Heart left ventricle (tissue), 16 donors: ENCODE measurements at regions not wholly inside any gene's neighbourhood (a gene's known extent, or its start where the extent isn't known, plus 50 kb on each side); places are given as distances from the start of the nearest gene placed in this dataset.

Experiments used
- ATAC-seq, 4 donors: fragments of 200-7000 bp; cut with Tn5 transposase; one replicate each; pipeline ENCODE4 v1.9.1; 2020 to 2022; ENCODE audit warnings: moderate library complexity in 4 of 4, mild to moderate bottlenecking in 3 of 4, moderate number of reproducible peaks in 1 of 4
- DNase-seq, 5 donors: peaks; one replicate each; pipeline ENCODE4 v3.0.0-alpha.2; 2020
- H3K27ac ChIP-seq, 12 donors: fragments of 200-600 bp; sonication (generic) in 4 of 12; one replicate each; pipeline versions ENCODE4 v1.5.0 to v1.8.0; 2016 to 2022; ENCODE audit warnings: mild to moderate bottlenecking in 2 of 12
- H3K27me3 ChIP-seq, 9 donors: fragments of 200-600 bp; sonication (generic) in 2 of 9; one replicate each; pipeline versions ENCODE4 v1.5.1 to v1.8.0; 2016 to 2022; ENCODE audit warnings: mild to moderate bottlenecking in 3 of 9
- H3K36me3 ChIP-seq, 9 donors: fragments of 200-600 bp; sonication (generic) in 2 of 9; one replicate each; pipeline versions ENCODE4 v1.5.0 to v1.8.0; 2018 to 2022; ENCODE audit warnings: mild to moderate bottlenecking in 2 of 9
- H3K4me1 ChIP-seq, 12 donors: fragments of 200-600 bp; sonication (generic) in 4 of 12; one replicate each; pipeline versions ENCODE4 v1.5.0 to v1.8.0; 2016 to 2022; ENCODE audit warnings: mild to moderate bottlenecking in 3 of 12
- H3K4me3 ChIP-seq, 12 donors: fragments of 200-600 bp; sonication (generic) in 4 of 12; one replicate each; pipeline versions ENCODE4 v1.5.0 to v1.8.0; 2017 to 2022; ENCODE audit warnings: mild to moderate bottlenecking in 9 of 12, moderate library complexity in 4 of 12
- H3K9me3 ChIP-seq, 12 donors: fragments of 200-600 bp; sonication (generic) in 4 of 12; one replicate each; pipeline versions ENCODE4 v1.5.0 to v1.8.0; 2016 to 2022; ENCODE audit warnings: mild to moderate bottlenecking in 1 of 12
- CTCF ChIP-seq, 12 donors: fragments of 200-600 bp; sonication (generic) in 4 of 12; IDR thresholded peaks; one replicate each; pipeline versions ENCODE4 v1.5.0 to v1.8.0; 2018 to 2022; ENCODE audit warnings: antibody characterized with exemption in 12 of 12, mild to moderate bottlenecking in 5 of 12
- POLR2A ChIP-seq, 2 donors: fragments of 450-650 bp; IDR thresholded peaks; one replicate each; pipeline ENCODE4 v1.6.1; 2017; ENCODE audit warnings: antibody characterized with exemption in 2 of 2, mild to moderate bottlenecking in 2 of 2, moderate library complexity in 2 of 2
- WGBS, 4 donors: extraction: QIAGEN DNeasy Blood & Tissue Kit in 2 of 4; methylation state at CpG; one replicate each; pipeline versions ENCODE4 v1.1.5 to v1.1.7; 2013 to 2018; 5-methylcytosine and 5-hydroxymethylcytosine counted together
- intact Hi-C, 10 donors: fragments of 100-400 bp; cut with DNase I; formaldehyde crosslinking; loops; one replicate each; pipeline versions ENCODE4 v1.11.1 to v1.14.2; 2022
- donor health status: ischemic (EF 13 %, LVEDD 7.1; RV severe dilation, severe dysfunction).
- donor health status: healthy with polysubstance abuse.
- donor health status: DM: no; HTN: yes; CAD: no.
- donor health status: DM: no; HTN: no; CAD: no.
- donor health status: ischemic (EF 25% LVEDD 6.9; RV normal size, moderate dysfunction).
- donor health status: ischemic (EF 25% LVEDD 5.7; RV mildly dilated, moderate dysfunction).
- donor health status: healthy.
- donor health status: DM: yes; HTN: yes; CAD: no.
- donor health status: ischemic (EF 35%, LVEDD 5.7; RV mildly dilated, moderate dysfunction).
- donor health status: nonischemic (EF 11% LVEDD 7.7; RV severe dilation, severe dysfunction).
- donor health status: DM: yes; HTN: yes; CAD: no.
- donor health status: PGD.
- donor health status: ischemic (EF 29% LVEDD 5.4; RV normal size, mild dysfunction).
- donor health status: nonischemic (EF 23%, LVEDD 6.1; RV moderate dilation, normal function).

- Histone ChIP-seq H3K4me1 (no peaks in the 10 kb centered on the region), H3K9me3 (peaks cover 0 to 8% (median 0%) of the 10 kb centered on the region in 12 donors), H3K27me3 (no peaks in the 10 kb centered on the region), H3K27ac (no peak overlapping the region), H3K4me3 (no peak overlapping the region), H3K36me3 (no peaks in the 10 kb centered on the region)
- intact Hi-C loops: no loop called here
- ATAC-seq (no peak), DNase-seq (no peak)
- TF ChIP-seq POLR2A (IDR thresholded peaks at IDR 0.05) (no peak), CTCF (IDR thresholded peaks at IDR 0.05) (no peak)
These were observed 73.7 kb upstream of the H2AZ1 start for GRCh38 chr4:100023800-100024199.

DNA sequence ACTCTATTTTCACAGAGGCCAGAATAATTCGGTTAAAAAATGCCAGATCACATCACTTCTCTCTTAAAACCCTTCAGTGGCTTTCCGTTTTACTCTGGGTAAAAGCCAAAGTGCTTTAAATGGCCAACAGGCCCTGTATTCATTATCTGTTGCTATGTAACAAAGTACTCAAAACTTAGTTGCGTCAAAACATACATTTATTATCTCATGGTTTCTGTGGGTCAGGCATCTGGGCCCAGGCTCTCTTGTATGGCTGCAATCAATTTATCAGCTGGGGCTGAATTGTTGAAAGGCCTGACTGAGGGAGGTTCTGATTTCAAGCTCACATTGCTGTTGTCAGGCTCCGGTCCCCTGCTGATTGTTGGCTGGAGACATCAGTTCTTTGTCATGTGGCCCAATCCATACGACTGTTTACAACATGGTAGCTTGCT, 72.7 kb upstream of the H2AZ1 start:
- 18 to 24% (median 22%) methylated on average over 5 of the region's 5 CpGs for WGBS, 4 donors
- DNase-seq (no peak), ATAC-seq (no peak)
- H3K9me3 ChIP-seq: peaks cover 0 to 8% (median 0%) of the 10 kb centered on the region in 12 donors
- H3K4me3 ChIP-seq: no peak overlapping the region
- no peak for TF ChIP-seq CTCF (IDR thresholded peaks at IDR 0.05)
- TF ChIP-seq POLR2A (IDR thresholded peaks at IDR 0.05): no peak
- H3K4me1 ChIP-seq: no peaks in the 10 kb centered on the region
- no peak overlapping the region for H3K27ac ChIP-seq
- intact Hi-C loops: no loop called here
- H3K27me3 ChIP-seq: no peaks in the 10 kb centered on the region
- no peaks in the 10 kb centered on the region for H3K36me3 ChIP-seq

DNA sequence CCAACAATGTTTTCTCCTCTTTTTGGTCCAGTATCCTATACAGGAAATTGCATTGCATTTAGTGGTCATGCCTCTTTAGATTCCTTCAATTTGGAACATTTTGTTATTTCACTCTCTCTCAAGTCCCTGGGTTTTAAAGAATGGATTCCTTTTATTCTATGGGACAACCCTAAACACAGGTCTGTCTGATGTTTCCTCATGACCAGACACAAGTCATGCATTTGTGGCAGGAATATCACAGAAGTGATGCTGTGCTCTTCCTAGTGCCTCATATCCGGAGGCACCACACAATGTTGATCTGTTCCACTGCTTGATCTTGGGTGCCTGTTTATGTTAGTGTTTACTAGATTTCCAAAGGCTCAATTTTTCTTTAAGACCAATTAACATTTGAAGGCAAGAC, 69.7 kb upstream of the H2AZ1 start:
- ATAC-seq (no peak), DNase-seq (no peak)
- H3K27me3 ChIP-seq: no peaks in the 10 kb centered on the region
- H3K4me3 ChIP-seq: no peak overlapping the region
- 92 to 100% (median 95%) methylated on average over 1 of the region's 1 CpG for WGBS, 4 donors
- peaks cover 0 to 8% (median 0%) of the 10 kb centered on the region in 12 donors for H3K9me3 ChIP-seq
- H3K36me3 ChIP-seq: no peaks in the 10 kb centered on the region
- intact Hi-C loops: no loop called here
- H3K4me1 ChIP-seq: no peaks in the 10 kb centered on the region
- no peak for TF ChIP-seq CTCF (IDR thresholded peaks at IDR 0.05)
- no peak for TF ChIP-seq POLR2A (IDR thresholded peaks at IDR 0.05)
- H3K27ac ChIP-seq: no peak overlapping the region

DNA sequence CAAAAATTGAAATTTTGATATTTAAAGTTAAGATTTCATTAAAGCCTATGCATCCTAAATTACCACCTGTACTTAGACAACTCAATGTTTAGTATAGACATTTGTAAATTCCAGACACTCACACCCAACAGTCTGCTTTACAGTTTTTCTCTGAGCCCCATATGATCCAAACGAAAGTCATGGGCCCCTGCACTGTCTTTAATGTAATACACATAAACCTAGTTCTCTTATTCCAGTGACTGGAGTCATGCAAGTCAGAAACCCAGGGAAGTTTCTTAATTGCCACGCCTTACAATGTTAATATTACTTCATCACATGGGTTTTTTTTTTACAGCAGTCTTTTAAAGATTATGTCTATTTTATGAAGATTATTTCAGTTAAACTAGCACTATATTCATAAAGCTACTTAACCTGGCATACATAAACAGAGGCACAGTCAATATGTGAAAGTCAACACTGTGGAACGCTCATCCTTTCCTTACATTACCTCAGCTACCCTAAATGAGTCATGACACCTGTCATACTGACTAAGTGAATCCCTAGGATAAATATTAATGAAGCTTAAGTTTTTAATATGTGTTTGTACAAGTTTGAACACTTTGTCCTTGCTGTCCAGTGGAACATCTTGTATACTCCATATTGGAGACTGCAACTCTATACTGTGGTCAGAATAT, 67.7 kb upstream of the H2AZ1 start:
- 77 to 83% (median 80%) methylated on average over 3 of the region's 3 CpGs for WGBS, 4 donors
- no peaks in the 10 kb centered on the region for H3K27me3 ChIP-seq
- TF ChIP-seq CTCF (IDR thresholded peaks at IDR 0.05): no peak
- no peak for TF ChIP-seq POLR2A (IDR thresholded peaks at IDR 0.05)
- no peak for DNase-seq
- no peak overlapping the region for H3K27ac ChIP-seq
- intact Hi-C loops: no loop called here
- ATAC-seq: no peak
- H3K9me3 ChIP-seq: peaks cover 0 to 8% (median 0%) of the 10 kb centered on the region in 12 donors
- H3K36me3 ChIP-seq: no peaks in the 10 kb centered on the region
- no peaks in the 10 kb centered on the region for H3K4me1 ChIP-seq
- H3K4me3 ChIP-seq: no peak overlapping the region
